ENCODE measurements at regions not wholly inside any gene's neighbourhood (a gene's known extent, or its start where the extent isn't known, plus 50 kb on each side); places are given as distances from the start of the nearest gene placed in this dataset.

DNA sequence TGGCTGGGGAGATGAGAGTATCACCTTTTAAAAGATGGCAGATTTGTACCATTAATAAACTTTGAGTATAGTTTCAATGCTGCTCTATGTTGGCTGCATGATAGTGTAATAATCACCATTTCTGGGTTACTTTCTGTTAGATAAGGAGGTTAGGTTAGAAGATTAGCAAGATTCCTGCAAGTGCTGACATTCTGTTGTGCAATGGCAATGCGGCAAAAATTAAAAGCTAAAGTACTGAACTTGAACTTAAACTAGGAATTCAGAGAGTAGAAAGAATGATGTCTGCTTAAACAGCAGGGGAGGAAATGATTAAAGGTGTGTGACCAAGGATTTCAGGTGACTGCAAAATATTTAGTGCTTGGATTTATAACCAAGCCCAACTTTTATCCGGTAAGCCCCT is 399.8 kb upstream of the MON1B start:
- no peaks in the 10 kb centered on the region for H3K9me3 ChIP-seq (ENCODE audit: low read depth, low read length, poor library complexity, severe bottlenecking)
- no peak overlapping the region for H3K4me3 ChIP-seq (ENCODE audit: low read depth, low read length, poor library complexity, severe bottlenecking)
- ChIA-PET CTCF (no interaction called here), POLR2A (ENCODE audit: low non-redundant PET) (no interaction called here)
- H3K4me1 ChIP-seq (ENCODE audit: insufficient read depth, low read length, poor library complexity, severe bottlenecking) = no peaks in the 10 kb centered on the region
- H3K36me3 ChIP-seq (ENCODE audit: insufficient read depth, low read length, poor library complexity, severe bottlenecking) = no peaks in the 10 kb centered on the region
- intact Hi-C loops (cut with micrococcal nuclease; ENCODE audit: unreplicated experiment) = no loop called here
- no peak for TF ChIP-seq EZH2 (IDR thresholded peaks at IDR 0.05; ENCODE audit: borderline replicate concordance, low read depth, low read length, poor library complexity, severe bottlenecking)
- TF ChIP-seq, protein P1, sequence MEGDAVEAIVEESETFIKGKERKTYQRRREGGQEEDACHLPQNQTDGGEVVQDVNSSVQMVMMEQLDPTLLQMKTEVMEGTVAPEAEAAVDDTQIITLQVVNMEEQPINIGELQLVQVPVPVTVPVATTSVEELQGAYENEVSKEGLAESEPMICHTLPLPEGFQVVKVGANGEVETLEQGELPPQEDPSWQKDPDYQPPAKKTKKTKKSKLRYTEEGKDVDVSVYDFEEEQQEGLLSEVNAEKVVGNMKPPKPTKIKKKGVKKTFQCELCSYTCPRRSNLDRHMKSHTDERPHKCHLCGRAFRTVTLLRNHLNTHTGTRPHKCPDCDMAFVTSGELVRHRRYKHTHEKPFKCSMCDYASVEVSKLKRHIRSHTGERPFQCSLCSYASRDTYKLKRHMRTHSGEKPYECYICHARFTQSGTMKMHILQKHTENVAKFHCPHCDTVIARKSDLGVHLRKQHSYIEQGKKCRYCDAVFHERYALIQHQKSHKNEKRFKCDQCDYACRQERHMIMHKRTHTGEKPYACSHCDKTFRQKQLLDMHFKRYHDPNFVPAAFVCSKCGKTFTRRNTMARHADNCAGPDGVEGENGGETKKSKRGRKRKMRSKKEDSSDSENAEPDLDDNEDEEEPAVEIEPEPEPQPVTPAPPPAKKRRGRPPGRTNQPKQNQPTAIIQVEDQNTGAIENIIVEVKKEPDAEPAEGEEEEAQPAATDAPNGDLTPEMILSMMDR (conservative IDR thresholded peaks at IDR 0.05; ENCODE audit: low read depth, low read length) = no peak
- H3K27ac ChIP-seq (ENCODE audit: low read depth, low read length, poor library complexity, severe bottlenecking) = no peak overlapping the region
- no peak for DNase-seq (ENCODE audit: low spot score)
- BruUV-seq (replicated peaks) = no TSS peak
- peaks cover 18% of the 10 kb centered on the region for H3K27me3 ChIP-seq (replicated peaks; ENCODE audit: insufficient read depth, low read depth, low read length, poor library complexity)

DNA sequence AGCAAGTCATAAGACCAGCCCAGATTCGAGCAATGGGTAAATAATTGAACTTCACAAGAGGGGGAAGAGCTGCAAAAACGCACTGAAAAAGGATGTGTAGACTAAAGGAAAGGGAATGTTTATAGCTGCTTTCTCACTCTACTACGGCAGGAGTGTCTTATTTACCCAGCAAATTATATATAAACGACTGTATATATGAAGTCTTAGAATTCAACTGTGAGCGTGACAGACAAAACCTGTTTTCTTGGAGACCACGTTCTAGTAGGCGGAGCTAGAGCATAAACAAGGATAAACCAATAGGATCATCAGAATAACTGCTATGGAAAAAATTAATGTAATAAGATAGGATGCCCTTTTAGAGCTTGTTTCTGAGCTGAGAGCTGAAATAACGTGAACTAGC is 394.6 kb upstream of the MON1B start:
- no peaks in the 10 kb centered on the region for H3K36me3 ChIP-seq (ENCODE audit: insufficient read depth, low read length, poor library complexity, severe bottlenecking)
- ChIA-PET POLR2A (ENCODE audit: low non-redundant PET) (no interaction called here), CTCF (no interaction called here)
- intact Hi-C loops (cut with micrococcal nuclease; ENCODE audit: unreplicated experiment) = no loop called here
- H3K27me3 ChIP-seq (replicated peaks; ENCODE audit: insufficient read depth, low read depth, low read length, poor library complexity) = peaks cover 35% of the 10 kb centered on the region
- H3K9me3 ChIP-seq (ENCODE audit: low read depth, low read length, poor library complexity, severe bottlenecking) = no peaks in the 10 kb centered on the region
- no peak overlapping the region for H3K27ac ChIP-seq (ENCODE audit: low read depth, low read length, poor library complexity, severe bottlenecking)
- H3K4me3 ChIP-seq (ENCODE audit: low read depth, low read length, poor library complexity, severe bottlenecking) = no peak overlapping the region
- no peaks in the 10 kb centered on the region for H3K4me1 ChIP-seq (ENCODE audit: insufficient read depth, low read length, poor library complexity, severe bottlenecking)
- DNase-seq (ENCODE audit: low spot score) = no peak
- no TSS peak for BruUV-seq (replicated peaks)
- no peak for TF ChIP-seq EZH2 (IDR thresholded peaks at IDR 0.05; ENCODE audit: borderline replicate concordance, low read depth, low read length, poor library complexity, severe bottlenecking)
- TF ChIP-seq, protein P1 (conservative IDR thresholded peaks at IDR 0.05; ENCODE audit: low read depth, low read length) = no peak

DNA sequence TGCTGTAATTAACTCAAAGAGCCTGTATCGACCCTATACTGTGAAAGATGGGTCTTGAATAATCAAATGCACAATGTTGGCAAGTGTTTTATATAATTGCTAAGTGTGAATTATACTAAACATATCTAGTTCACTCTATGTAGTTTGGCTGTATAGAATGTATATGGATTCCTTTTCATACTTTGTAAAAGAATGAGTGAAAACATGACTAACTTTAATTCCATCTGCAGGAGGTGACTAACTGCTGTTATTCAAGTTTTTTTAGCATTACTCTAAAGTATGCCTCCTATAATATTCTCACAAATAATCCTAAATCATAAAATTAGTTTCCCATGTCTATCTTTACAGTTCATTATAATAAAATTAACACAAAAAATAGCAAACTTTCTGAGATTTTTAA is 394.0 kb upstream of the MON1B start:
- no peak overlapping the region for H3K4me3 ChIP-seq (ENCODE audit: low read depth, low read length, poor library complexity, severe bottlenecking)

More for the DNA sequence above, 394.0 kb upstream of the MON1B start:
- intact Hi-C loops (cut with micrococcal nuclease; ENCODE audit: unreplicated experiment) = no loop called here
- no TSS peak for BruUV-seq (replicated peaks)
- Histone ChIP-seq H3K4me1 (ENCODE audit: insufficient read depth, low read length, poor library complexity, severe bottlenecking) (no peaks in the 10 kb centered on the region), H3K9me3 (ENCODE audit: low read depth, low read length, poor library complexity, severe bottlenecking) (no peaks in the 10 kb centered on the region), H3K27ac (ENCODE audit: low read depth, low read length, poor library complexity, severe bottlenecking) (no peak overlapping the region), H3K27me3 (replicated peaks; ENCODE audit: insufficient read depth, low read depth, low read length, poor library complexity) (peaks cover 35% of the 10 kb centered on the region), H3K36me3 (ENCODE audit: insufficient read depth, low read length, poor library complexity, severe bottlenecking) (no peaks in the 10 kb centered on the region)
- CTCF ChIA-PET = no interaction called here
- no peak for DNase-seq (ENCODE audit: low spot score)
- TF ChIP-seq EZH2 (IDR thresholded peaks at IDR 0.05; ENCODE audit: borderline replicate concordance, low read depth, low read length, poor library complexity, severe bottlenecking) = no peak
- TF ChIP-seq, protein P1 (conservative IDR thresholded peaks at IDR 0.05; ENCODE audit: low read depth, low read length) = no peak
- POLR2A ChIA-PET (ENCODE audit: low non-redundant PET) = no interaction called here
